Neutrophil (primary cell): ENCODE measurements at regions not wholly inside any gene's neighbourhood (a gene's known extent, or its start where the extent isn't known, plus 50 kb on each side); places are given as distances from the start of the nearest gene placed in this dataset.

Experiments
- H3K27ac ChIP-seq: fragments of 200-600 bp; sonication (generic); 2 replicates; pipeline ENCODE4 v1.5.1; 2016; ENCODE audit warnings: mild to moderate bottlenecking, moderate library complexity
- H3K27me3 ChIP-seq: fragments of 200-600 bp; sonication (generic); 2 replicates; pipeline ENCODE4 v1.6.0; 2016; ENCODE audit warnings: mild to moderate bottlenecking
- H3K36me3 ChIP-seq: fragments of 200-600 bp; sonication (generic); 2 replicates; pipeline ENCODE4 v1.5.1; 2017
- H3K4me1 ChIP-seq, 2 experiments: fragments of 200-600 bp in 1 of 2; sonication (generic) in 1 of 2; 1 replicate in 1 of 2; 2 replicates in 1 of 2; pipeline versions ENCODE4 v1.5.1 to v1.6.1; 2013 to 2016; ENCODE audit warnings: low read depth in 1 of 2, low read length in 1 of 2, mild to moderate bottlenecking in 1 of 2, moderate library complexity in 1 of 2; ENCODE audit not compliant: control insufficient read depth in 1 of 2, insufficient read depth in 1 of 2
- H3K4me3 ChIP-seq, 2 experiments: fragments of 200-600 bp in 1 of 2; sonication (generic) in 1 of 2; 1 replicate in 1 of 2; 2 replicates in 1 of 2; pipeline ENCODE4 v1.5.1; 2013 to 2016; ENCODE audit warnings: low read depth in 1 of 2, low read length in 1 of 2, mild to moderate bottlenecking in 1 of 2, moderate library complexity in 1 of 2
- H3K9me3 ChIP-seq: fragments of 200-600 bp; sonication (generic); 2 replicates; pipeline ENCODE4 v1.5.1; 2016
- CTCF ChIP-seq: fragments of 200-600 bp; sonication (generic); IDR thresholded peaks from 2 replicates; pipeline ENCODE4 v1.5.1; 2016; ENCODE audit warnings: antibody characterized with exemption

- no peaks in the 10 kb centered on the region for H3K4me1 ChIP-seq
- no peaks in the 10 kb centered on the region for H3K36me3 ChIP-seq
- H3K4me3 ChIP-seq: no peak overlapping the region
- H3K27ac ChIP-seq: no peak overlapping the region
- peaks cover 25% of the 10 kb centered on the region for H3K27me3 ChIP-seq
- no peaks in the 10 kb centered on the region for H3K9me3 ChIP-seq
- no peak for TF ChIP-seq CTCF
Measured at GRCh38 chr1:37239225-37239740, 205.0 kb upstream of the GRIK3 start.

- H3K4me3 ChIP-seq: no peak overlapping the region
- TF ChIP-seq CTCF: no peak
Measured at GRCh38 chr1:37240897-37241296, 206.6 kb upstream of the GRIK3 start.

GRCh38 chr1:37242501-37242900 lies 208.2 kb upstream of the GRIK3 start:
- Histone ChIP-seq H3K4me1 (no peaks in the 10 kb centered on the region), H3K27me3 (peaks cover 4% of the 10 kb centered on the region), H3K4me3 (no peak overlapping the region), H3K9me3 (no peaks in the 10 kb centered on the region), H3K27ac (no peak overlapping the region), H3K36me3 (no peaks in the 10 kb centered on the region)
- TF ChIP-seq CTCF: no peak

More at GRCh38 chr1:37240897-37241296, 206.6 kb upstream of the GRIK3 start:
- H3K36me3 ChIP-seq: no peaks in the 10 kb centered on the region
- H3K4me1 ChIP-seq: no peaks in the 10 kb centered on the region
- H3K27ac ChIP-seq: no peak overlapping the region
- no peaks in the 10 kb centered on the region for H3K9me3 ChIP-seq
- peaks cover 10% of the 10 kb centered on the region for H3K27me3 ChIP-seq

- H3K4me1 ChIP-seq: no peaks in the 10 kb centered on the region
- H3K4me3 ChIP-seq: no peak overlapping the region
- no peaks in the 10 kb centered on the region for H3K9me3 ChIP-seq
- H3K27me3 ChIP-seq: peaks cover 4% of the 10 kb centered on the region
- no peaks in the 10 kb centered on the region for H3K36me3 ChIP-seq
- TF ChIP-seq CTCF: no peak
- H3K27ac ChIP-seq: no peak overlapping the region
Measured at GRCh38 chr1:37243368-37244082, 209.2 kb upstream of the GRIK3 start.

GRCh38 chr1:37244083-37244480 lies 209.8 kb upstream of the GRIK3 start:
- Histone ChIP-seq H3K27me3 (peaks cover 4% of the 10 kb centered on the region), H3K9me3 (no peaks in the 10 kb centered on the region)
- no peak for TF ChIP-seq CTCF

More at GRCh38 chr1:37244083-37244480, 209.8 kb upstream of the GRIK3 start:
- Histone ChIP-seq H3K36me3 (no peaks in the 10 kb centered on the region), H3K4me1 (no peaks in the 10 kb centered on the region), H3K4me3 (no peak overlapping the region), H3K27ac (no peak overlapping the region)
